Transverse colon (tissue), 4 donors: ENCODE measurements at regions not wholly inside any gene's neighbourhood (a gene's known extent, or its start where the extent isn't known, plus 50 kb on each side); places are given as distances from the start of the nearest gene placed in this dataset.

Experiments used
- DNase-seq: peaks from one replicate; pipeline ENCODE4 v3.0.0-alpha.2; 2019
- H3K27ac ChIP-seq, 4 donors: fragments of 200-600 bp; sonication (generic); 2 replicates each; pipeline ENCODE4 v1.5.1; 2016 to 2018; ENCODE audit warnings: inconsistent platforms in 4 of 4
- H3K27me3 ChIP-seq: fragments of 200-600 bp; sonication (generic); 2 replicates; pipeline ENCODE4 v1.5.1; 2017; ENCODE audit warnings: inconsistent platforms
- H3K36me3 ChIP-seq, 4 donors: fragments of 200-600 bp; sonication (generic); 2 replicates each; pipeline ENCODE4 v1.5.1; 2017 to 2019; ENCODE audit warnings: inconsistent platforms in 4 of 4
- H3K4me1 ChIP-seq, 4 donors: fragments of 200-600 bp; sonication (generic); 2 replicates each; pipeline ENCODE4 v1.5.1; 2017 to 2020; ENCODE audit warnings: inconsistent platforms in 4 of 4
- H3K4me3 ChIP-seq, 4 donors: fragments of 200-600 bp; sonication (generic); 1 replicate in 1 of 4; 2 replicates in 3 of 4; pipeline versions ENCODE4 v1.5.1 to v1.6.1; 2017 to 2019; ENCODE audit warnings: inconsistent platforms in 4 of 4
- H3K9me3 ChIP-seq, 2 donors: fragments of 200-600 bp; sonication (generic); 2 replicates each; pipeline ENCODE4 v1.5.1; 2017 to 2019; ENCODE audit warnings: inconsistent platforms in 2 of 2
- EP300 ChIP-seq: sonication (generic); formaldehyde crosslinking; IDR thresholded peaks from one replicate; pipeline ENCODE4 v1.6.1; 2017; ENCODE audit warnings: antibody characterized with exemption, low read depth
- POLR2A ChIP-seq: fragments of 450-650 bp; IDR thresholded peaks from one replicate; pipeline ENCODE4 v1.6.1; 2016; ENCODE audit warnings: antibody characterized with exemption, mild to moderate bottlenecking, moderate library complexity
- POLR2AphosphoS5 ChIP-seq, 3 donors: sonication (generic); formaldehyde crosslinking; IDR thresholded peaks; one replicate each; pipeline ENCODE4 v1.6.1; 2016; ENCODE audit warnings: antibody characterized with exemption in 3 of 3
- WGBS, 2 donors: methylation state at CpG; one replicate each; pipeline ENCODE4 v1.1.5; 2018; ENCODE audit warnings: low coverage in 1 of 2; 5-methylcytosine and 5-hydroxymethylcytosine counted together
- in situ Hi-C, 4 donors: fragments of 200-750 bp; cut with MboI; loops; one replicate each; pipeline versions ENCODE4 v1.15.0 to v1.15.1; 2017; ENCODE audit warnings: low sequenced_read_pairs in 3 of 4, low pct_ligation_motif_present in 1 of 4, low pct_unique_long_range_greater_than_20kb in 1 of 4
- intact Hi-C: fragments of 100-400 bp; cut with DNase I; formaldehyde crosslinking; loops from one replicate; pipeline ENCODE4 v1.15.1; 2023; ENCODE audit warnings: low total_unique reads
- TF ChIP-seq, protein P1 (sequence below), 5 experiments: fragments of 200-600 bp in 3 of 5; fragments of 450-650 bp in 2 of 5; sonication (generic) in 3 of 5; IDR thresholded peaks; 1 replicate in 2 of 5; 2 replicates in 3 of 5; pipeline ENCODE4 v1.5.1; 2016 to 2017; ENCODE audit warnings: antibody characterized with exemption in 5 of 5, inconsistent platforms in 3 of 5, mild to moderate bottlenecking in 2 of 5, moderate library complexity in 1 of 5

- intact Hi-C loops (no loop called here), in situ Hi-C loops (no loop called here)
- DNase-seq = no peak
- Histone ChIP-seq H3K36me3 (no peaks in the 10 kb centered on the region), H3K9me3 (no peaks in the 10 kb centered on the region), H3K27ac (no peak overlapping the region), H3K4me3 (no peak overlapping the region), H3K27me3 (no peaks in the 10 kb centered on the region), H3K4me1 (no peaks in the 10 kb centered on the region)
- WGBS, 2 donors = 90 to 96% methylated on average over 4 to 11 of the region's 11 CpGs
- TF ChIP-seq EP300 (no peak), POLR2A (no peak), POLR2AphosphoS5 (IDR thresholded peaks at IDR 0.05) (no peak)
- TF ChIP-seq, protein P1, sequence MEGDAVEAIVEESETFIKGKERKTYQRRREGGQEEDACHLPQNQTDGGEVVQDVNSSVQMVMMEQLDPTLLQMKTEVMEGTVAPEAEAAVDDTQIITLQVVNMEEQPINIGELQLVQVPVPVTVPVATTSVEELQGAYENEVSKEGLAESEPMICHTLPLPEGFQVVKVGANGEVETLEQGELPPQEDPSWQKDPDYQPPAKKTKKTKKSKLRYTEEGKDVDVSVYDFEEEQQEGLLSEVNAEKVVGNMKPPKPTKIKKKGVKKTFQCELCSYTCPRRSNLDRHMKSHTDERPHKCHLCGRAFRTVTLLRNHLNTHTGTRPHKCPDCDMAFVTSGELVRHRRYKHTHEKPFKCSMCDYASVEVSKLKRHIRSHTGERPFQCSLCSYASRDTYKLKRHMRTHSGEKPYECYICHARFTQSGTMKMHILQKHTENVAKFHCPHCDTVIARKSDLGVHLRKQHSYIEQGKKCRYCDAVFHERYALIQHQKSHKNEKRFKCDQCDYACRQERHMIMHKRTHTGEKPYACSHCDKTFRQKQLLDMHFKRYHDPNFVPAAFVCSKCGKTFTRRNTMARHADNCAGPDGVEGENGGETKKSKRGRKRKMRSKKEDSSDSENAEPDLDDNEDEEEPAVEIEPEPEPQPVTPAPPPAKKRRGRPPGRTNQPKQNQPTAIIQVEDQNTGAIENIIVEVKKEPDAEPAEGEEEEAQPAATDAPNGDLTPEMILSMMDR (IDR thresholded peaks at IDR 0.05) = no peak
Measured at GRCh38 chr12:127287256-127287655, 979.7 kb upstream of the TMEM132C start.

DNA sequence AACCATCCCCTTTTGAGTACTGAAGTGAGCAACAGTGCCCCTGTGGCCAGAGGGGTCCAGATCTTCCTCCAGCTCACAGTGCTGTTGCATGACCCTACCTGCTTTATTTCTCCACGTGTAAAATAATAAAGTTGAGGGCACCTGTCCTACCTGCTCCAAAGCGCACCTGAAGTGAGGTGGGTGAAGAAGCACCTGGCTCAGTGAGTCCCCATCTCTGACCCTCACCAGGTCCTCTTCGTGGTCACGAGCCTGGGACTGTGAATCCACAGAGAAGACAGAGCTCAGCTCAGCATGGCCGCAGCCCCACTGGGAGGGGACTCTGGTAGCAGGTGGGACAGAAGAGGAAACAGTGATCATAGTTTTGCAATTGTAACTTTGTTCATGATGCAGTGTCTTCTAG, 976.7 kb upstream of the TMEM132C start:
- in situ Hi-C loops = loop anchor here in 1 of 4 donors (10.0 kb wide), 1 partner anchor 185 kb away; no protein-coding TSS in a partner anchor
- intact Hi-C loops = no loop called here
- WGBS, 2 donors = 78% methylated on average over 5 of the region's 5 CpGs; no CpG with 5 or more reads in 1 of the 2 donors

GRCh38 chr12:127292736-127293135, 974.2 kb upstream of the TMEM132C start:
- WGBS, 2 donors = 90% methylated on average over 6 of the region's 6 CpGs; no CpG with 5 or more reads in 1 of the 2 donors
- no peaks in the 10 kb centered on the region for H3K4me1 ChIP-seq
- in situ Hi-C loops = loop anchor here in 1 of 4 donors (10.0 kb wide), 1 partner anchor 188 kb away; no protein-coding TSS in a partner anchor
- no peak for DNase-seq
- no peak overlapping the region for H3K27ac ChIP-seq
- H3K36me3 ChIP-seq = no peaks in the 10 kb centered on the region
- H3K27me3 ChIP-seq = no peaks in the 10 kb centered on the region
- no peaks in the 10 kb centered on the region for H3K9me3 ChIP-seq
- intact Hi-C loops = no loop called here
- no peak for TF ChIP-seq POLR2AphosphoS5 (IDR thresholded peaks at IDR 0.05)
- TF ChIP-seq EP300 = no peak
- TF ChIP-seq, protein P1 (IDR thresholded peaks at IDR 0.05) = no peak
- TF ChIP-seq POLR2A = no peak
- H3K4me3 ChIP-seq = no peak overlapping the region

More for the DNA sequence above, 976.7 kb upstream of the TMEM132C start:
- H3K9me3 ChIP-seq = no peaks in the 10 kb centered on the region
- H3K27me3 ChIP-seq = no peaks in the 10 kb centered on the region
- TF ChIP-seq POLR2A (no peak), POLR2AphosphoS5 (IDR thresholded peaks at IDR 0.05) (no peak)
- TF ChIP-seq, protein P1 (IDR thresholded peaks at IDR 0.05) = no peak
- no peaks in the 10 kb centered on the region for H3K36me3 ChIP-seq
- H3K4me3 ChIP-seq = no peak overlapping the region
- H3K27ac ChIP-seq = no peak overlapping the region
- DNase-seq = no peak
- H3K4me1 ChIP-seq = no peaks in the 10 kb centered on the region

GRCh38 chr12:127293507-127294310, 973.3 kb upstream of the TMEM132C start:
- H3K4me3 ChIP-seq = no peak overlapping the region
- intact Hi-C loops (no loop called here), in situ Hi-C loops (loop anchor here in 1 of 4 donors (10.0 kb wide), 1 partner anchor 189 kb away; no protein-coding TSS in a partner anchor)
- no peaks in the 10 kb centered on the region for H3K27me3 ChIP-seq
- no peaks in the 10 kb centered on the region for H3K9me3 ChIP-seq
- H3K36me3 ChIP-seq = no peaks in the 10 kb centered on the region
- no peak overlapping the region for H3K27ac ChIP-seq
- peak; percentile 55 for DNase-seq
- TF ChIP-seq, protein P1 (IDR thresholded peaks at IDR 0.05) = peak; percentile 39 to 73 (median 60)
- TF ChIP-seq POLR2A = no peak
- no peak for TF ChIP-seq POLR2AphosphoS5 (IDR thresholded peaks at IDR 0.05)
- no peak for TF ChIP-seq EP300
- WGBS, 2 donors = 63% methylated on average over 13 of the region's 13 CpGs; no CpG with 5 or more reads in 1 of the 2 donors
- H3K4me1 ChIP-seq = no peaks in the 10 kb centered on the region
